B cell (primary cell): ENCODE measurements at regions not wholly inside any gene's neighbourhood (a gene's known extent, or its start where the extent isn't known, plus 50 kb on each side); places are given as distances from the start of the nearest gene placed in this dataset.

Experiments used
- ATAC-seq: fragments of 200-7000 bp; cut with Tn5 transposase; one replicate; pipeline ENCODE4 v1.10.0; 2021; ENCODE audit warnings: low read depth, mild to moderate bottlenecking, moderate number of reproducible peaks, moderate library complexity
- CTCF ChIA-PET: fragments of 350-600 bp; sonication (Branson Sonifier 250); formaldehyde crosslinking; loops from one replicate; lab custom pipeline; 2021; ENCODE audit warnings: antibody characterized with exemption, inconsistent platforms; lab: Charles Lee
- POLR2A ChIA-PET: fragments of 350-600 bp; sonication (Branson Sonifier 250); formaldehyde crosslinking; loops from one replicate; lab custom pipeline; 2021; ENCODE audit warnings: antibody characterized with exemption; lab: Charles Lee
- DNase-seq: peaks from one replicate; pipeline ENCODE4 v3.0.0; 2013
- H2AFZ ChIP-seq: 2 replicates; pipeline ENCODE4 v1.6.1; 2012; ENCODE audit warnings: mild to moderate bottlenecking, low read depth, low read length; ENCODE audit not compliant: insufficient read depth, poor library complexity, severe bottlenecking
- H3K27ac ChIP-seq, 2 donors: 1 replicate in 1 of 2; 2 replicates in 1 of 2; pipeline ENCODE4 v1.5.1; 2012 to 2013; ENCODE audit warnings: low read length in 2 of 2, mild to moderate bottlenecking in 2 of 2, moderate library complexity in 1 of 2
- H3K27me3 ChIP-seq, 4 experiments: fragments of 200-600 bp in 1 of 4; sonication (generic) in 1 of 4; replicated peaks in 1 of 4; 1 replicate in 2 of 4; 2 replicates in 2 of 4; pipeline versions ENCODE4 v1.6.1 to v1.7.0; 2013 to 2016; ENCODE audit warnings: low read length in 3 of 4, mild to moderate bottlenecking in 2 of 4, mixed read lengths in 1 of 4, moderate library complexity in 1 of 4; ENCODE audit not compliant: insufficient read depth in 4 of 4, control insufficient read depth in 3 of 4; ENCODE audit errors: control extremely low read depth in 1 of 4
- H3K36me3 ChIP-seq, 2 experiments: replicated peaks in 1 of 2; 1 replicate in 1 of 2; 2 replicates in 1 of 2; pipeline versions ENCODE4 v1.6.1 to v1.7.1; 2013; ENCODE audit warnings: low read length in 1 of 2; ENCODE audit not compliant: insufficient read depth in 2 of 2, control insufficient read depth in 1 of 2; ENCODE audit errors: control extremely low read depth in 1 of 2, extremely low read depth in 1 of 2
- H3K4me1 ChIP-seq, 2 donors: fragments of 200-600 bp in 1 of 2; sonication (generic) in 1 of 2; 1 replicate in 1 of 2; 2 replicates in 1 of 2; pipeline versions ENCODE4 v1.5.1 to v1.6.1; 2013 to 2017; ENCODE audit warnings: low read length in 2 of 2; ENCODE audit not compliant: control insufficient read depth in 2 of 2, insufficient read depth in 2 of 2
- H3K4me2 ChIP-seq: replicated peaks from 2 replicates; pipeline ENCODE3; 2012; ENCODE audit warnings: mild to moderate bottlenecking, low read depth, low read length; ENCODE audit not compliant: poor library complexity, severe bottlenecking
- H3K4me3 ChIP-seq, 5 experiments: fragments of 200-600 bp in 1 of 5; sonication (generic) in 1 of 5; 1 replicate in 3 of 5; 2 replicates in 2 of 5; pipeline versions ENCODE4 v1.5.1 to v1.7.0; 2011 to 2016; ENCODE audit warnings: low read length in 4 of 5, mild to moderate bottlenecking in 4 of 5, low read depth in 2 of 5, control low read depth in 1 of 5, moderate library complexity in 1 of 5; ENCODE audit not compliant: insufficient read depth in 1 of 5; ENCODE audit errors: control extremely low read depth in 1 of 5, extremely low read depth in 1 of 5
- H3K79me2 ChIP-seq: fragments of 200-600 bp; sonication (generic); one replicate; pipeline ENCODE4 v1.6.0; 2016; ENCODE audit warnings: low read length; ENCODE audit not compliant: control insufficient read depth, insufficient read depth
- H3K9ac ChIP-seq: fragments of 200-600 bp; sonication (generic); 2 replicates; pipeline ENCODE4 v1.6.1; 2017; ENCODE audit warnings: mild to moderate bottlenecking, low read length, moderate library complexity
- H3K9me3 ChIP-seq, 3 donors: one replicate each; pipeline versions ENCODE4 v1.6.1 to v1.7.1; 2013; ENCODE audit warnings: low read length in 2 of 3; ENCODE audit not compliant: control insufficient read depth in 2 of 3, insufficient read depth in 1 of 3; ENCODE audit errors: control extremely low read depth in 1 of 3
- H4K20me1 ChIP-seq: 2 replicates; pipeline ENCODE4 v1.6.0; 2012; ENCODE audit warnings: mild to moderate bottlenecking, low read length; ENCODE audit not compliant: insufficient read depth, control insufficient read depth, poor library complexity, severe bottlenecking
- H3K27ac Mint-ChIP-seq: one replicate; pipeline ENCODE4 v1.8.0; 2021; ENCODE audit warnings: mixed read lengths
- H3K27me3 Mint-ChIP-seq: one replicate; pipeline ENCODE4 v1.8.0; 2021; ENCODE audit warnings: mixed read lengths
- H3K4me1 Mint-ChIP-seq: one replicate; pipeline ENCODE4 v1.8.0; 2021; ENCODE audit warnings: mixed read lengths
- H3K4me3 Mint-ChIP-seq: one replicate; pipeline ENCODE4 v1.8.0; 2021; ENCODE audit warnings: mixed read lengths
- H3K9me3 Mint-ChIP-seq: one replicate; pipeline ENCODE4 v1.8.0; 2022; ENCODE audit warnings: mixed read lengths; ENCODE audit not compliant: insufficient read depth
- EZH2 ChIP-seq: IDR thresholded peaks from 2 replicates; pipeline ENCODE4 v1.6.1; 2012; ENCODE audit warnings: borderline replicate concordance, low read depth, mild to moderate bottlenecking, moderate library complexity, low read length; ENCODE audit not compliant: insufficient read depth, poor library complexity, severe bottlenecking
- WGBS: methylation state at CpG from one replicate; pipeline ENCODE4 v1.1.5; 2013; ENCODE audit warnings: missing lambda C conversion rate; ENCODE audit not compliant: insufficient coverage; 5-methylcytosine and 5-hydroxymethylcytosine counted together
- intact Hi-C: fragments of 100-400 bp; cut with micrococcal nuclease; formaldehyde crosslinking; loops from one replicate; pipeline ENCODE4 v1.10.0; 2022
- TF ChIP-seq, protein P1 (sequence below): fragments of 200-600 bp; IDR thresholded peaks from one replicate; pipeline ENCODE4 v1.8.0; 2022; ENCODE audit warnings: antibody characterized with exemption, mild to moderate bottlenecking

- Mint-ChIP-seq H3K27me3 (no peaks in the 10 kb centered on the region), H3K4me3 (no peak overlapping the region), H3K9me3 (no peaks in the 10 kb centered on the region), H3K27ac (no peak overlapping the region), H3K4me1 (no peaks in the 10 kb centered on the region)
- H3K27me3 ChIP-seq: no peaks in the 10 kb centered on the region
- WGBS: 100% methylated on average over 2 of the region's 6 CpGs
- H2AFZ ChIP-seq: no peak overlapping the region
- TF ChIP-seq EZH2: no peak
- TF ChIP-seq, protein P1, sequence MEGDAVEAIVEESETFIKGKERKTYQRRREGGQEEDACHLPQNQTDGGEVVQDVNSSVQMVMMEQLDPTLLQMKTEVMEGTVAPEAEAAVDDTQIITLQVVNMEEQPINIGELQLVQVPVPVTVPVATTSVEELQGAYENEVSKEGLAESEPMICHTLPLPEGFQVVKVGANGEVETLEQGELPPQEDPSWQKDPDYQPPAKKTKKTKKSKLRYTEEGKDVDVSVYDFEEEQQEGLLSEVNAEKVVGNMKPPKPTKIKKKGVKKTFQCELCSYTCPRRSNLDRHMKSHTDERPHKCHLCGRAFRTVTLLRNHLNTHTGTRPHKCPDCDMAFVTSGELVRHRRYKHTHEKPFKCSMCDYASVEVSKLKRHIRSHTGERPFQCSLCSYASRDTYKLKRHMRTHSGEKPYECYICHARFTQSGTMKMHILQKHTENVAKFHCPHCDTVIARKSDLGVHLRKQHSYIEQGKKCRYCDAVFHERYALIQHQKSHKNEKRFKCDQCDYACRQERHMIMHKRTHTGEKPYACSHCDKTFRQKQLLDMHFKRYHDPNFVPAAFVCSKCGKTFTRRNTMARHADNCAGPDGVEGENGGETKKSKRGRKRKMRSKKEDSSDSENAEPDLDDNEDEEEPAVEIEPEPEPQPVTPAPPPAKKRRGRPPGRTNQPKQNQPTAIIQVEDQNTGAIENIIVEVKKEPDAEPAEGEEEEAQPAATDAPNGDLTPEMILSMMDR: no peak
- no peaks in the 10 kb centered on the region for H3K4me1 ChIP-seq
- H3K9ac ChIP-seq: no peak overlapping the region
- H3K9me3 ChIP-seq: peaks cover 0 to 2% (median 0%) of the 10 kb centered on the region in 3 donors
- no peak overlapping the region for H3K4me3 ChIP-seq
- H4K20me1 ChIP-seq: no peaks in the 10 kb centered on the region
- H3K4me2 ChIP-seq: no peak overlapping the region
- ATAC-seq (no peak), DNase-seq (no peak)
- intact Hi-C loops: no loop called here
- ChIA-PET CTCF (no interaction called here), POLR2A (no interaction called here)
- no peaks in the 10 kb centered on the region for H3K79me2 ChIP-seq
- no peak overlapping the region for H3K27ac ChIP-seq
- no peaks in the 10 kb centered on the region for H3K36me3 ChIP-seq
Observed at GRCh38 chr6:141867767-141868166, 265.0 kb upstream of the GJE1 start.

- H3K27me3 ChIP-seq: no peaks in the 10 kb centered on the region
- ChIA-PET CTCF (no interaction called here), POLR2A (no interaction called here)
- Mint-ChIP-seq H3K27me3 (no peaks in the 10 kb centered on the region), H3K4me3 (no peak overlapping the region), H3K4me1 (no peaks in the 10 kb centered on the region), H3K9me3 (no peaks in the 10 kb centered on the region), H3K27ac (no peak overlapping the region)
- no peak overlapping the region for H3K9ac ChIP-seq
- TF ChIP-seq, protein P1: no peak
- TF ChIP-seq EZH2: no peak
- H4K20me1 ChIP-seq: no peaks in the 10 kb centered on the region
- H3K36me3 ChIP-seq: no peaks in the 10 kb centered on the region
- intact Hi-C loops: no loop called here
- no peak overlapping the region for H3K4me3 ChIP-seq
- H3K27ac ChIP-seq: no peak overlapping the region
- no peaks in the 10 kb centered on the region for H3K79me2 ChIP-seq
- H3K9me3 ChIP-seq: peaks cover 0 to 2% (median 0%) of the 10 kb centered on the region in 3 donors
- H2AFZ ChIP-seq: no peak overlapping the region
- DNase-seq (no peak), ATAC-seq (no peak)
- no peaks in the 10 kb centered on the region for H3K4me1 ChIP-seq
- WGBS: no CpG with 5 or more reads among the region's 2 CpGs
- H3K4me2 ChIP-seq: no peak overlapping the region
Observed at GRCh38 chr6:141866731-141867497, 265.8 kb upstream of the GJE1 start.
